OCI-LY3 (cell line): ENCODE measurements at regions not wholly inside any gene's neighbourhood (a gene's known extent, or its start where the extent isn't known, plus 50 kb on each side); places are given as distances from the start of the nearest gene placed in this dataset.

Experiments
- CTCF ChIP-seq: fragments of 200-600, 300-600 bp; sonication (generic); IDR thresholded peaks from 2 replicates; pipeline ENCODE4 v1.5.1; 2014; ENCODE audit warnings: antibody characterized with exemption, low read length, low read depth
- EZH2phosphoT487 ChIP-seq: fragments of 200-600 bp; shearing (Covaris generic); IDR thresholded peaks from 2 replicates; pipeline ENCODE4 v1.6.1; 2018; ENCODE audit warnings: antibody characterized with exemption, mixed run types, low read depth

- TF ChIP-seq CTCF, result no peak
- TF ChIP-seq EZH2phosphoT487, result no peak
These were observed 78.8 kb downstream of the DUSP6 start for GRCh38 chr12:89273525-89273924.
